H1 (cell line): ENCODE measurements at regions not wholly inside any gene's neighbourhood (a gene's known extent, or its start where the extent isn't known, plus 50 kb on each side); places are given as distances from the start of the nearest gene placed in this dataset.

Source experiments
- BCL11A ChIP-seq, 2 experiments: IDR thresholded peaks; one replicate each; pipeline ENCODE4 v1.6.1; 2011; ENCODE audit warnings: low read depth in 2 of 2, low read length in 2 of 2, mild to moderate bottlenecking in 2 of 2
- CHD7 ChIP-seq: fragments of 300-600 bp; sonication (generic); IDR thresholded peaks from 2 replicates; pipeline ENCODE4 v1.7.1; 2012; ENCODE audit warnings: low read length, moderate library complexity, mild to moderate bottlenecking, inconsistent platforms; ENCODE audit not compliant: insufficient replicate concordance
- EGR1 ChIP-seq: IDR thresholded peaks from 2 replicates; pipeline ENCODE4 v1.6.1; 2011; ENCODE audit warnings: low read depth, low read length, borderline replicate concordance
- KDM1A ChIP-seq: fragments of 200-600, 300-600 bp; sonication (generic); IDR thresholded peaks from 2 replicates; pipeline ENCODE4 v1.7.1; 2016; ENCODE audit warnings: mild to moderate bottlenecking, low read length, borderline replicate concordance
- MAFK ChIP-seq: IDR thresholded peaks from 2 replicates; pipeline ENCODE4 v1.6.1; 2012; ENCODE audit warnings: low read depth, mild to moderate bottlenecking, improper control_type of control experiment, low read length
- RXRA ChIP-seq: IDR thresholded peaks from 2 replicates; pipeline ENCODE4 v1.6.1; 2011; ENCODE audit warnings: low read depth, mild to moderate bottlenecking, low read length, moderate library complexity; ENCODE audit not compliant: insufficient read depth
- SAP30 ChIP-seq: fragments of 300-600 bp; sonication (generic); IDR thresholded peaks from 2 replicates; pipeline ENCODE4 v1.7.1; 2012; ENCODE audit warnings: low read length, moderate library complexity, mild to moderate bottlenecking, inconsistent platforms; ENCODE audit not compliant: insufficient read depth, insufficient replicate concordance
- SP2 ChIP-seq: IDR thresholded peaks from 2 replicates; pipeline ENCODE4 v1.6.1; 2012; ENCODE audit warnings: mild to moderate bottlenecking, low read length, inconsistent platforms
- TAF7 ChIP-seq: optimal IDR thresholded peaks from 2 replicates; pipeline ENCODE3; 2011; ENCODE audit warnings: low read depth, mild to moderate bottlenecking, inconsistent platforms, low read length, moderate library complexity, borderline replicate concordance

GRCh38 chr4:107423677-107424405 is 296.2 kb downstream of the PAPSS1 start (continued):
- TF ChIP-seq TAF7 (no peak), EGR1 (no peak), BCL11A (IDR thresholded peaks at IDR 0.05; ENCODE audit: low read depth in 2 of 2, low read length in 2 of 2) (no peak), SAP30 (no peak), KDM1A (no peak), CHD7 (no peak), RXRA (no peak), SP2 (no peak), MAFK (no peak)
